GM12865 (cell line): ENCODE measurements at regions not wholly inside any gene's neighbourhood (a gene's known extent, or its start where the extent isn't known, plus 50 kb on each side); places are given as distances from the start of the nearest gene placed in this dataset.

Experiments
- DNase-seq: peaks from one replicate; pipeline ENCODE4 v3.0.0; 2010; ENCODE audit warnings: low read depth
- H3K4me3 ChIP-seq: 2 replicates; pipeline ENCODE4 v1.5.1; 2011; ENCODE audit warnings: mild to moderate bottlenecking, low read depth, low read length, control low read depth
- CTCF ChIP-seq: IDR thresholded peaks from 2 replicates; pipeline ENCODE4 v1.5.1; 2011; ENCODE audit warnings: low read length, control low read depth, low read depth, inconsistent platforms; ENCODE audit not compliant: insufficient read depth; ENCODE audit errors: missing control alignments

DNA sequence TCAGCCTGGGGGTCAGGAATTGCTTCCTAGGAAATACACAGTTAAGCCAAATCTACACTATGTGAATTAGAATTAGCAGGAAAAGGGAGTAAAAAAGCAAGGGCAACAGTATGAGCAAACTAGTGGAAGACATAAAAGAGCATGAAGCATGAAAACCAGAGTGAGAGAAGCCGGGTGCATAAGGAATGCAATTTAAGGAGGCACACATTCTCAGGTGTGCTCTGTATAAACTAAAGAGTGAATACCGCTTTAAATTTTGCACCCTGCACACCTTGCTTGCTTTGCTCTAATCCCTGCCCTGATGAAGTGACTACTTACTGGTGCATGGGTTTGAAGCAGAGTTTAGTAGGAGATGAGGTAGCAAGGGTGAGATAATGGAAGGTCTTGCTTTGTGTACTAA lies 65.7 kb upstream of the EPHA4 start:
- no peak overlapping the region for H3K4me3 ChIP-seq
- no peak for TF ChIP-seq CTCF
- no peak for DNase-seq

- H3K4me3 ChIP-seq, result no peak overlapping the region
- TF ChIP-seq CTCF, result no peak
- no peak for DNase-seq
These were observed 63.8 kb upstream of the EPHA4 start for GRCh38 chr2:221635949-221636348.

GRCh38 chr2:221629468-221629867 lies 57.4 kb upstream of the EPHA4 start:
- no peak overlapping the region for H3K4me3 ChIP-seq
- no peak for DNase-seq
- no peak for TF ChIP-seq CTCF

GRCh38 chr2:221624475-221624874 lies 52.4 kb upstream of the EPHA4 start:
- TF ChIP-seq CTCF, result no peak
- H3K4me3 ChIP-seq, result no peak overlapping the region
- DNase-seq, result no peak
